Epithelial cell of proximal tubule (primary cell): ENCODE measurements at regions not wholly inside any gene's neighbourhood (a gene's known extent, or its start where the extent isn't known, plus 50 kb on each side); places are given as distances from the start of the nearest gene placed in this dataset.

ENCODE experiments used
- DNase-seq: peaks from one replicate; pipeline ENCODE4 v3.0.0-alpha.2; 2011; ENCODE audit warnings: low read depth
- H3K4me3 ChIP-seq: 2 replicates; pipeline ENCODE4 v1.5.1; 2011; ENCODE audit warnings: low read depth, mild to moderate bottlenecking, low read length
- CTCF ChIP-seq: conservative IDR thresholded peaks from 2 replicates; pipeline ENCODE4 v1.5.1; 2012; ENCODE audit warnings: low read depth, mild to moderate bottlenecking, low read length

- no peak for TF ChIP-seq CTCF
- no peak overlapping the region for H3K4me3 ChIP-seq
- no peak for DNase-seq
These were observed 127.6 kb upstream of the SLC1A3 start for GRCh38 chr5:36478646-36479317.

- no peak for TF ChIP-seq CTCF
- no peak overlapping the region for H3K4me3 ChIP-seq
- no peak for DNase-seq
These were observed 124.8 kb upstream of the SLC1A3 start for GRCh38 chr5:36481454-36482120.

- no peak overlapping the region for H3K4me3 ChIP-seq
- TF ChIP-seq CTCF = no peak
- DNase-seq = peak; percentile 53
These were observed 123.6 kb upstream of the SLC1A3 start for GRCh38 chr5:36482812-36483211.

- no peak for TF ChIP-seq CTCF
- DNase-seq = no peak
- H3K4me3 ChIP-seq = no peak overlapping the region
These were observed 116.9 kb upstream of the SLC1A3 start for GRCh38 chr5:36489505-36489904.

- H3K4me3 ChIP-seq = no peak overlapping the region
- DNase-seq = no peak
- TF ChIP-seq CTCF = no peak
These were observed 114.5 kb upstream of the SLC1A3 start for GRCh38 chr5:36491856-36492255.

- H3K4me3 ChIP-seq = no peak overlapping the region
- peak; percentile 18 for TF ChIP-seq CTCF
- DNase-seq = peak; percentile 44
These were observed 113.3 kb upstream of the SLC1A3 start for GRCh38 chr5:36492984-36493654.
